GM18519 (cell line): ENCODE measurements at regions not wholly inside any gene's neighbourhood (a gene's known extent, or its start where the extent isn't known, plus 50 kb on each side); places are given as distances from the start of the nearest gene placed in this dataset.

Experiments used
- ATAC-seq: cut with Tn5 transposase; IDR thresholded peaks from one replicate; pipeline ENCODE4 v1.9.1; 2021; ENCODE audit warnings: mild to moderate bottlenecking, moderate library complexity; ENCODE audit not compliant: unreplicated experiment, low FRiP score

DNA sequence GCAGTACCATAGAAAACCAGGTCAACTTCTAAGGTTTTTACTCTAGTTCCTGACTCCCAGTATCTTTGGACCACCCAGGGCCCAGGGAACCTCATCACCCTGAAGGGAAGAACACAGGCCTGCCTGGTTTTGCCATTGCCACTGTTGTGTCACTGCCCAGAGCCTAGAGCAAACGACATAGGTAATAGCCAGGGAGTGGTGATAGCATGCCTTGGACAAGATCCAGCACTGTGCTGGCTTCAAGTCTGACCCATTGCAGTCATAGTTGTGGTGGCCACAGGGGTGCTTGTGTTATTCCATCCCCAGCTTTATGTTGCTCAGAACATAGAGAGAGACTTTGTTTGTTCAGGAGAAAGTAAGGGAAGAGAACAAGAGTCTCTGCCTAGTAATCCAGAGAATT is 2310.2 kb downstream of the LRRC4C start:
- ATAC-seq, result no peak

DNA sequence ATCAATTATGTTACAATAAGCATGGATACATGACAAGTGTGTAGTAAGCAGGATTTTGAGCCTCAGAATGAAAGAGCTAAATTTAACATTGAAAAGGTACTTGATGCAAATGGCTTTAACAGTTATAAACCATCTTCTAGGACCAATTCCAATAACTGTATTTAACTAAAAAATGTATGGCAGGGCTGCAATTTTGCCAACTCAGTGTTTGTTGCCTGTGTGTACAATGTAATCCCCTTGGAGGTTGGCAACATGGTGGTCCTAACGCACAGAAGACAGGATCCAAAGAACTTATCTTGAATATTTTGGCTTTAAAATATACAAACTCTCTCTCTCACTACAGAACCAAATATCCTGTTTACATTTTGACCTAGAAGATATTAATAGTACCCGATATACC is 2314.1 kb downstream of the LRRC4C start:
- ATAC-seq, result no peak

DNA sequence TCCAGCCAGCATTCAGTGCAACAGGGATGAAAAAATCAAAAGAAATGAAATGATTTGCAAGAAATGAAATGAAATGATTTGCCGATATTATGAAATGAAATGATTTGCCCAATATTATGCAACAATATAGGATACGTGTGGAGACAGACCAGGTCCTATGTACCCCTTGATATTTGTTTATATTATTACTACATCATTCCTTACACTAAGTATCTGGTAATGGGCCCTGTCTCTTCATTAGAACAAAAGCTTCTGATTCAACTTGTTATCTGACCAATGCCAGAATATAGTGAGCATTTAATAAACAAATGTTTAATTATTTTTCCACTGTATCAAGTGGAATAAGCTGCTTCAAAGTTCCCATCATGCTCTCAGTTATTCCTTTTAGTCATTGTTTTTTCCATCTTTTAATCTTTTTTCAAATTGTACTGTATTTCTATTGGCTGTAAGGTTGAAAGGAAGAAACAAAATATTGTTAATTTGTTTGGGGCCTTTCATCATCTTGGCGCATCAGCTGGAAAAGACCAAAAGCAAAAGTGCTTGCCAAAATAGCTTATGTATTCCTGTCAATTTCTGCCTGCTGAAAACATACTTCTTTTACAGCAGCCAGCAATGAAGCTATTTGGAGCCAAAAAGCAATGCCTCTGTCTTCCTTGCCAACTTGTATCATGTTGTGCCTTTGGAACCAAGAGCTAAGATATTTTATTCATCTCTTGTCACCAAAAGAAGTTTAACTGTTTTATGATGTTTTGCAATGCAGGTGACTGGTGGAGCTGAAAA is 2314.9 kb downstream of the LRRC4C start:
- no peak for ATAC-seq

DNA sequence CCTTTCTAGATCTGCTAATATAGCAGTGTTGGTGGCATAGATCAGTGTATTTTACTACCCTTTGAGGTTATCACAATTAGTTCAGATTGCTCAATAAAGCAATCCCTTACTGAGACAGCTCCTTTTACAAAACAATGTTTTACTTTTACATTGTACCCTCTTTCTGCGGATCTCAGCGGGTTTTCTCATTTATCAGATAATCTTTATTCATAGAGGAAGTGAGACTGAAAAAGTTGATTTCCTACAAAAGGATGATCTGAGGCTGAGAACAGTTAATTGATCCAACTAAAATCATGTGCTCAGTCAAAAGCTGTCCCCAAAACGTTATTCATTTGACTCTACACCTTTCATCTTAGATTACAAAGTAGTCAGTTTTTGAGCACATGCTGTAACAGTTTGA is 2319.9 kb downstream of the LRRC4C start:
- ATAC-seq, result no peak

DNA sequence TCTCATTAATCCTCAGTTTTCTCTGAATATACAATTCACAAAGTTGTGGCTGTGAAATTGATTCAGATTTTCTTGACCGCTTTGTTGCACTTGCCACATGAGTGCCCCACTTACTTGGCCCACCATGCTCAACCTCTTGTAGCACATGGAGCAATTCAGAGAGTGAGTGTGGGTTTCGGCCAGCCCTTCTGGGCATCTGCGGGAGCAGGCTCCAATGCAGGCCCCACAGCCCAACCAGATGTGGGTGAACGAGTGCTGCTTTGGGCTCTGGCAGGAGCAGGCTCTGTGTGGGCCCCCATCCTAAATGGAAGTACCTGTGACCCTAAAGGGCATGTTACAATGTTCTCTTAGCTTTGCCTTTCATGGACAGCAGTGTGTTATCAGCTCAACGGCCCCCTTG is 2338.6 kb downstream of the LRRC4C start:
- ATAC-seq, result no peak

DNA sequence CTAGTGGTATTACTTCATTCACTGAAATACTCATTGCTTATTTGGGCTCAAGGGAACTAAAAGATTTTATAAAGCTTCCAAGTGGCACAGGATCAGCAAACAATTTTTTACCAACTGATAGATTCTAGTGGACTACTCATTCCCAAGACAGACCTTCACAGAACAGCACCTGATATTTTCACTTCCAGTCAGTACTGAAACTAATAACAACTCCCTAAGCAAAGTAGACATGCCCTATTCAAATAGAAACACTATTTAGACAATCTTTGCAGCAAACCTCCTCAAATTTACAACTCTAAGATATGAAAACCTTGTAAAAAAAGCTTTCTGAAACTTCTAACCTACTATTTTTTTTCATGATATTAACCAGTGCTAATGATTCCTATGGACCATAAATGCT is 2345.8 kb downstream of the LRRC4C start:
- no peak for ATAC-seq

DNA sequence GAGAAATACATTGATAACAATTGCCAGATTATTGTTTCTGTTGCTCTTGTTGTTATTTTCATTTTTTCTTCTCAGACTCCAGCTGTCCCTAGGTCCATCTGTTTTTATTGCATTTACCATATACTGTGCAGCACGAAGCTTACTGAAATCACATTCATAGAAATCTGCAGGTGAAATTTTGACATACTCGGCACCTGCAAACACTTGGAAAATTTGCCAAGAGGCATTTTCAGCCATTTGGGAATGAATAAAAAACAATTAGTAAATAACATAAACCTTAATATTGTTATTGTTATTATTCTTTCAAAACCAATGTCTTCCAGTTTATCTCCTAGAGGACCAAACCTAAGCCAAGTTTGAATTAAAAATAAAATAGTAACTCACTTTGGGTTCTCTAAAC is 2357.2 kb downstream of the LRRC4C start:
- no peak for ATAC-seq

DNA sequence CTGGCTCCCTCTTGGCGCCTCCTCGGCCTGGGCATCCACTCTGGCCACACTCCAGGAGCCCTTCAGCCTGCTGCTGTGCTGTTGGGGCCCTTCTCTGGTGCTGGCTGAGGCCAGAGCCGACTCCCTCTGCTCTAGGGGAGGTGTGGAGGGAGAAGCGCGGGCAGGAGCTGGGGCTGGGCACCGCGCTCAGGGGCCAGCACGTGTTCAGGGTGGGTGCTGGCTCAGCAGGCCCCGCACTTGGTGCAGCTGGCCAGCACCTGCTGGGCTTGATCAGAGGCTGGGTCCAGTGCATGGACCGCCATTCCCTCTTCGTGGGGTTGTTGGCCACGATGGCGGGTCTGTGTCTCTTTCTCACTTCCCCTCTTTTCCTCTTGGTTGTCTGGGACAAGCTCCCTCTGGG is 2381.0 kb downstream of the LRRC4C start:
- no peak for ATAC-seq

DNA sequence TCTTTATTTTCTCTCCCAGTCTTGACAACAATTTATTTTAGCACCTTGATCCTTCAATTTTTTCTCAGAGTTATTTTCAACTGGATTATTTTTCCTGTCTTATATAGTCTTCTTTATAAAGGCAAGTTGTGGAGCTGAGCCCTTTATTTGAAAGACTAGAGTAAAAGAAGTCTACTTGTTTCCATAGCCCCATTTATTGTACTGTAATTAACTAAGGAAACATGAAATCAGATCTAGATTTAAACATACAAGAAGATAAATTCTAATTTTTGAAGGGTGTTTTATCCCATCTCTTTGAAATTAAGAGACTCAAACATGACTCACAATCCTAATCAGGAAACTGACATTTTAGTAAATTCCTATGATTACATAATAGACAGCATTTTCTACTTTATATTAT is 2421.8 kb downstream of the LRRC4C start:
- no peak for ATAC-seq

DNA sequence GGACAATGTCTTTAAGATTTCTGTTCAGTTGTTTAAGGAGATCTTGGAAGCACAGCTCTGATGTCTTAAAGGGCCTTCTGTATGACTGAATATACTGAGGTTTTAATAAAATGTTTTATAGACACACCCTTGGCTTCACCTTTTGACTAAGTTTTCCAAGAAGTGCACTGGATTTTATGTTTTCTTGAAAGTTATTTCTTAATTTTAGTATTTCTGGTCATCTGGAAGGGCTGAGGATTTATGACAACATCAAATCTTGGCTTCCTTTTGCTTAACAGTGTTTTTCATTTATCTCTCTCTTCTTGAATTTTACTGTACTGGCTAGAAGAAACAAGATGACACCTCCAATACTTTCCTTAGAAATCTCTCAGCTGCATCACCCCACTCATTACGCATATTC is 2423.4 kb downstream of the LRRC4C start:
- no peak for ATAC-seq

DNA sequence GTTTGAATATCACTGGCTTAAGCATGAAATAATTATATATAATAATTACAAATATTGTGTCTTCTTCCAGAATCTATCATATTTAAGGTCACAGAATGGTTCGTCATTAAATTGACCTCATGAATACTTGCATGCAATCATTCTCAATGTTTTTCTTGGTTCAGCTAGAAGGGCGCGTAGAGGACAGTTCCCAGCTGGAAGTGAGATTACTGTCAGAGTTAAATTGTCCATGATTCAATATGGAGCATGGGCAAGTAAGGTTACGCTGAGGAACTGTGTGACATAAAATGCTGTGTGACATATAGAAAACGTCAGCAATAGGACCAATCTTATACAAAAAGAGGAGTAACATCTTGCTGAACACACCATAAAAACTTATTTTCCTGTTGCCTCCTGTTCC is 2423.5 kb upstream of the RAG2 start:
- no peak for ATAC-seq

DNA sequence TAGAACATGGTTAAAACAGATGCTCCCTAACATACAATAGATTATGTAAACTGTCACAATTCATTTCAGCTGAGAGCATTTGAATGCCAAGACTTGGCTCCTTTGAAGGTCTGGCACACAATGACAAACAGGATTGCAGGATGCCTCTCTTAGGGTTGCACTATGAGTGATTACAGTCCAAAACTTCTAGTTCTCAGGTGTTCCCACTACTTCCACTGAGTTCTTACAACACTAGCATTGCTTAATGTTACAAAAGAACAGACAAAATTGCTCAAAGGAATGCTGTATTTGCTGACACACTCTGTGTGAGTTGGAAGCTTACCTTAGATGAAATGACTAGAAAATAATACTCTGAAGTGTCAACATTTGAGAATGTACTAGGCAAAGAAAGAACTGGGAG is 2413.8 kb upstream of the RAG2 start:
- ATAC-seq, result no peak

DNA sequence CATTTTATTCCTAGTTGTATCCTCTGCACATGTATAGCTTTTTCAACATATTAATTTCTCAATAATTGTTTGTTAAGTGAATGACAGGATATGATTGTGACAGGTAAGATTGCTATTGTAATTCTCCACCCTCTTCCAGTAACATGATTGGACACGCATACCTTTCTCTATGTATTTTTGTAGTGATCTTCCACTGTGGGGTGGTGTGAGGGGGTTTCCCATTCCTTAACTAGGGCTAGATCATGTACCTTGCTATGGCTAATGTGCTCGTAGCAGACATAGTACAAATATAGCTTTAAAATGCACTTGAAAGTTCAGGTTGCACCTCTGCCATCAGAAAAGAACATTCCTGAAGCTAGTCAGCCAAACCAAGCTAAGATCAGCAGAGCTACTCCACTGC is 2392.8 kb upstream of the RAG2 start:
- ATAC-seq, result no peak

DNA sequence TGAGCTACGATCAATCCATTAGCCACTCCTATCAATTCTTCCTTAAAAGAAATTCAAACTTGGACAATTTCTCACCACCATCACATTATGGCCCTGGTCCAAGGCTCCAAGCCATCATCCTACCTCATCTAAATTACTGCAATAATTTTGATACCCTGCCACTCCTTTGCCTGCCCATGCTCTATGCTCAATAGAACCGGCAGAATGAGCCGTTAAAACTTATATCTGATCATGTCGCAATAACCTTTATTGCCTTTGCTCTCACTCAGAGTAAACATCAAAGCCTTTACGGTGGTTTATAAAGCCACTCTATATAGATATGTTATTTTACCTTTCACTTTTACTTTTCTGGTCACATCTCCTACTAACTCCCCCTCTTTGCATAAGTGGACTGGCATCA is 2392.1 kb upstream of the RAG2 start:
- no peak for ATAC-seq

DNA sequence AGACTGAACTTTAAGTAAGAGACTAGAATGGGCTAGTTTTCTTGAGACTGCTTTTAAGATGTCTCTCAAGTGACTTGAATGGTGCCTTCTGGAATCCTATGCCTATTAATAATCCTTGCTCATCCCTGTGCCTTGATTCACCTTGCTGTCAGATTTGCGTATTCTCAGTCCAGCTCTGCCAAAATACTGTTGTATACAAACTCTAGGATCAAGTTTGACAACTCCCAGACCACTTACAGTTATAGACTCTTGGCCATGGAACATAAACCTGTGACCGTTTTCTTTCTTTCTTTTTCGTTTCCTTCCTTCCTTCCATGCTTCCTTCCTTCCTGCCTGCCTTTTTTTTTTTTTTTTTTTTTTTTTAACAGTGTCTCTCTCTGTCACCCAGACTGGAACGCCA is 2390.9 kb upstream of the RAG2 start:
- no peak for ATAC-seq

DNA sequence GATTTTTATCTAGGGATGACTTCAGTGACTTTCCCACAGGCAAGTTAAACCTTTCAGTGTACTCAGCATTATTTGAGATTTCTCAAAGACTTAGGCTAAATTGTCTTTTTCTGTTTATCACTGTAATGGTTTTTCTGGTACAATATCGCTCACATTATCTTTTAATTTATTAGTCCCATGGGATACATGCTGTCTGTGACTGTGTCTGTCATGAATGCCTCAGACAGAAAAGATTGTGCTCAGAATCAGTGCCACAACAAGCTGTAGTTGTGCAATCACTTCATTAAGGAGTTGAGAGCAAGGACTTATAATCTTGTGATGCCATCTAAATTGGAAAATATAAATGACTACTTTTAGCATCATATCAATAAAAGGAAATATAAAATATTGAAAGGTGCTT is 2374.2 kb upstream of the RAG2 start:
- no peak for ATAC-seq

DNA sequence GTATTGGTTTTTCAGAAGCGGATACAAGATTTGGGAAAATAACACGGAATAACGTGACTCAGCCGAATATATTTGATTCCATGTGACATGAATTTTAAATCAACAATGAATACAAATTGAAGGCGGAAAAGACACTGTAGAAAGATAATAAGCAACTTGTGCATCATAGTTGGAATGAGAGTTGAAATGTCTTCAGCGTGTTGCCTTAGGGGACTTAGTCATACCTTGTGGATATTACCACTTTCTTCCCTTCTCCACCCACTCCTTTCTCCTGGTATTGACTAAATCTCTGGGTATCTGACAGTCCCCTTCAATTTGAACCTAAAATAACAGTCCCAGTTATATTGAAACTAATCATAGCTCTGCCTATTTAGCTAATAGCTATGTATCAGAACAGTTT is 2373.1 kb upstream of the RAG2 start:
- ATAC-seq, result no peak

DNA sequence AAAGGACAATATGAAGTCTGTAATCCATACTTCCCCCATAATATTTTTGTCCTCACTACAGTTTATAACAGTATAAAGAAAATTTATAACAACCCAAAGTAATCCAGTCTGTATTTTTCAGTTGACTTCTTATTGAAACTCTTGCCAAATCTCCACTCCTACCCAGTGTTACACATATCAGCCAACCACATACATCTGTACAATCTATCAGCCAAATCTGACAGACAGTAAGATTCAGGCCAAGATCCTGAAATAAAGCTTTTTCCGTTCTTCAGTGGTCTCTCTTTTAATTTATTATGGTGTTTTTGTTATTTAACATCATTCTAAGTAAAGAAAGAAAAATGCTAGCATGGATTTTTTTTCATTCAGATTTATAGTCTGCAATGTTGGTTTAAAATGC is 2370.9 kb upstream of the RAG2 start:
- no peak for ATAC-seq

DNA sequence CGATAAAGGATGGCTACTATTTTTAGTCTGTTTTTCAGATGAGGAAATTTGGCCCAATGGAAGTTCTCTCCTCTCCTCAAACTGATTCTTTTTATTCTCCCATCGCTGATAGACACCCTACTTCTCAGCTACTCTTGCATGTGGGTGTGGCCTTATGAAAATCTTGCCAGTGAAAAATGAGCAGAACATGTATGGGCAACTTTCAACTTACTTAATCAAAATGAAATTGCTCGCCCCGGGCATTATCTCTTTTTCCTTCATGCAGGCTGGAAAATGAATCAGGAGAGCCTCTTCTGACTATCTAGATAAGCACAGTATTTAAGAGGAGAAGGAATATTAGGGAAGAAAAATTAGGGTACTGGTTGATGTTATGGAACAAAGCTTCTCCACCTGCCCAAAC is 2354.7 kb upstream of the RAG2 start:
- no peak for ATAC-seq

DNA sequence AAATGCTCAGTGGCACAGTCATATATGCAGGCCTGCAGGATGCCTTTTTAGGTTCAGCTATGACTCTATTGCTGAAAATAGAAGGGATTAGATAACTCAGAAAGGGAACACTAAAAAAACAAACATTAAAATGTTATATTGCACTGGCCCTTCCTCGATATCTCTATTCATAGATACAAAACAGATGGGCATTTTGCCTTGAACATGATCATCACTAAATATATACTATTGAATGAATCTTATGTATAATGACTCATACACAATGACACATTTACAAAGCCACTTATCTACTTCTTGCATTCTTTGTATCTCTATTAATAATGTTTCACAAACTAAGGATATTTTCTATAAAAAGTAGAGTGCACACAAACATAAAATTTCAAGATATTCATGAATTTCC is 2352.8 kb upstream of the RAG2 start:
- no peak for ATAC-seq

DNA sequence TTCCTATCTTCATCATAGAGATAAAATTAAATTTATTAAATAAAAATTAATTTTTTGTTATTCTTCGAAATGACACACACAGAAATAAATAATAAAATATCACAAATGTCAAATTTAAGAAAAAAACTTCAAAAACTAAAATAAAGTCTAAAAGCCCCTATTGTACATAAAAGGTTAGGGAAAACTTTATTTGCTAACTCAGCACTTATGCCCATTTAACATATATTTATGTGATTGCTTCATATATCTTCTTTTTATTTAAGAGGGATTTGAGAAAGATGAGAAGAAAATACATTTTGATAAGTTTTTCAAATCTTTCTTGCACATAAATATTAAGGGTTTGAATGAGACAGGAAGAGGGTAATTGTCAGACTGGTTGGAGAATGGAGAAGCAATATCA is 2350.4 kb upstream of the RAG2 start:
- no peak for ATAC-seq

DNA sequence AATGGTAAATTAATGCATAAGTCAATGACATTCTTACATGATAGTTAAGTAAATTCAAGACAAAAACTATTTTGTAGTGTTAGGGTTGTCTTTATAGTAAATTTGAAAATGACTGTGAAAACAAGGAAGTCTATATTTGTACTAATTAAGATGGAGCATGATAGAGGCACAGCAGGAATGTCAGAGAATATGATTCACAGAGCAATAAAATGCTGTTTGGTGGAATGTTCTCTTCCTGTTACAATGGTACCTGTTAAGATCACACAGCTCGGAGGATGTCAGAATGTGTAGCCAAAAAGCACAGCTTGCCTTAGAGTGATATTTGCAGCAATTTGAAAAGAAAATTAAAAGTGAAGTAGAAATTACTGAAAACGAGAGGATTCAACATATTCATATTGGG is 2339.7 kb upstream of the RAG2 start:
- ATAC-seq, result no peak

DNA sequence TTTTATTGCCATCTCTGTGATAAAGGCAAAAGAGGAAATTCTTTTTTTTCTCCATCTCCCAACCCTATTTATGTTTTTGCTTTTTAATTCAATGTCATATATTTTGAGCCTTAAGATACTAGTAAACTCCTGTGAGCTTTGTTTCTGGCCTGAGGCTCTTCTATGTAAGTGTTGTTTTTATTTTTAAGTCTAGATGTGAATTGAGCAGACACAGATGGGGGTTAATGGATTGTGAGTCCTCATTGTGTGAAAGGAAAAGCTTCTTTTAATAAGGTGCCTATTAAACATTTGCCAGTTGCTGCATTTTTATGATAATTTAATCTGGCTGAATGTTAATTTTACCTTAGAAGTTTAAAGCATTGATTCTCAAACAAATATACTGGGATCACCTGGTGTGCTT is 2337.9 kb upstream of the RAG2 start:
- ATAC-seq, result no peak
